IMR-90 (cell line): ENCODE measurements at regions not wholly inside any gene's neighbourhood (a gene's known extent, or its start where the extent isn't known, plus 50 kb on each side); places are given as distances from the start of the nearest gene placed in this dataset.

Experiments
- CTCF ChIP-seq: conservative IDR thresholded peaks from 2 replicates; pipeline ENCODE4 v1.5.1; 2012; ENCODE audit warnings: mild to moderate bottlenecking, low read depth, low read length, improper control_type of control experiment
- RCOR1 ChIP-seq: IDR thresholded peaks from 2 replicates; pipeline ENCODE4 v1.6.1; 2012; ENCODE audit warnings: mild to moderate bottlenecking, low read length, improper control_type of control experiment; ENCODE audit not compliant: insufficient replicate concordance
- TF ChIP-seq, protein P1 (sequence below): fragments of 150-350 bp; IDR thresholded peaks from 2 replicates; pipeline ENCODE4 v1.6.1; 2017; ENCODE audit warnings: mild to moderate bottlenecking, antibody characterized with exemption, low read length, low read depth

GRCh38 chr13:111058796-111059506, 56.2 kb upstream of the ARHGEF7 start:
- TF ChIP-seq RCOR1 (no peak), CTCF (no peak)
- TF ChIP-seq, protein P1, sequence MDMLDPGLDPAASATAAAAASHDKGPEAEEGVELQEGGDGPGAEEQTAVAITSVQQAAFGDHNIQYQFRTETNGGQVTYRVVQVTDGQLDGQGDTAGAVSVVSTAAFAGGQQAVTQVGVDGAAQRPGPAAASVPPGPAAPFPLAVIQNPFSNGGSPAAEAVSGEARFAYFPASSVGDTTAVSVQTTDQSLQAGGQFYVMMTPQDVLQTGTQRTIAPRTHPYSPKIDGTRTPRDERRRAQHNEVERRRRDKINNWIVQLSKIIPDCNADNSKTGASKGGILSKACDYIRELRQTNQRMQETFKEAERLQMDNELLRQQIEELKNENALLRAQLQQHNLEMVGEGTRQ: no peak
